Breast epithelium (tissue), 3 donors: ENCODE measurements at regions not wholly inside any gene's neighbourhood (a gene's known extent, or its start where the extent isn't known, plus 50 kb on each side); places are given as distances from the start of the nearest gene placed in this dataset.

ENCODE experiments used
- CTCF ChIP-seq, 3 donors: fragments of 450-650 bp; IDR thresholded peaks; one replicate each; pipeline ENCODE4 v1.5.1; 2016 to 2017; ENCODE audit warnings: antibody characterized with exemption in 3 of 3, mild to moderate bottlenecking in 3 of 3, moderate library complexity in 3 of 3
- POLR2A ChIP-seq: fragments of 450-650 bp; IDR thresholded peaks from one replicate; pipeline ENCODE4 v1.6.1; 2016; ENCODE audit warnings: antibody characterized with exemption, mild to moderate bottlenecking, moderate library complexity

GRCh38 chr7:50182759-50183158 is 89.7 kb upstream of the ZPBP start:
- TF ChIP-seq CTCF (IDR thresholded peaks at IDR 0.05) = no peak
- TF ChIP-seq POLR2A = no peak
